Adrenal gland (tissue), 5 donors: ENCODE measurements at regions not wholly inside any gene's neighbourhood (a gene's known extent, or its start where the extent isn't known, plus 50 kb on each side); places are given as distances from the start of the nearest gene placed in this dataset.

Source experiments
- CTCF ChIP-seq, 6 experiments: fragments of 450-650 bp in 4 of 6; fragments of 200-600 bp in 2 of 6; sonication (generic) in 1 of 6; IDR thresholded peaks; 1 replicate in 5 of 6; 2 replicates in 1 of 6; pipeline versions ENCODE4 v1.5.1 to v1.8.0; 2016 to 2021; ENCODE audit warnings: antibody characterized with exemption in 6 of 6, mild to moderate bottlenecking in 2 of 6, moderate library complexity in 1 of 6
- POLR2A ChIP-seq, 2 donors: fragments of 450-650 bp; IDR thresholded peaks; one replicate each; pipeline ENCODE4 v1.6.1; 2017; ENCODE audit warnings: antibody characterized with exemption in 2 of 2, mild to moderate bottlenecking in 2 of 2, moderate library complexity in 1 of 2
- donor health status: DM: no; HTN: no; CAD: no.

GRCh38 chr1:96519851-96520578 is 201.6 kb upstream of the PTBP2 start:
- no peak for TF ChIP-seq CTCF (IDR thresholded peaks at IDR 0.05)
- TF ChIP-seq POLR2A (IDR thresholded peaks at IDR 0.05): no peak
